Panc1 (cell line): ENCODE measurements at regions not wholly inside any gene's neighbourhood (a gene's known extent, or its start where the extent isn't known, plus 50 kb on each side); places are given as distances from the start of the nearest gene placed in this dataset.

Source experiments
- ATAC-seq: fragments of 200-7000 bp; cut with Tn5 transposase; 2 replicates; pipeline ENCODE4 v1.9.1; 2020; ENCODE audit warnings: mild to moderate bottlenecking, moderate library complexity
- BruUV-seq: library from RNA; stranded (reverse); fragments of 400-500 nt; replicated peaks from 2 replicates; lab custom pipeline; 2021; lab: Mats Ljungman, UMichigan
- CTCF ChIA-PET: fragments of 300-600 bp; sonication (Branson Sonifier 250); formaldehyde crosslinking; loops from one replicate; lab custom pipeline; 2022; ENCODE audit warnings: antibody characterized with exemption; lab: Charles Lee
- POLR2A ChIA-PET: fragments of 300-600 bp; sonication (Branson Sonifier 250); formaldehyde crosslinking; loops from one replicate; lab custom pipeline; 2022; ENCODE audit warnings: antibody characterized with exemption; lab: Charles Lee
- DNase-seq: peaks from one replicate; pipeline ENCODE4 v3.0.0-alpha.2; 2010; ENCODE audit warnings: low read depth, low spot score
- H3K27ac ChIP-seq: 2 replicates; pipeline ENCODE4 v1.5.1; 2011; ENCODE audit warnings: mild to moderate bottlenecking, low read length, inconsistent platforms
- H3K27me3 ChIP-seq: fragments of 200-500 bp; sonication (Bioruptor generic); 2 replicates; pipeline ENCODE4 v1.6.0; 2014; ENCODE audit warnings: low read length, inconsistent platforms; ENCODE audit not compliant: control insufficient read depth, insufficient read depth
- H3K36me3 ChIP-seq: fragments of 200-500 bp; sonication (Bioruptor generic); 2 replicates; pipeline ENCODE4 v1.5.1; 2014; ENCODE audit warnings: inconsistent platforms, mild to moderate bottlenecking, low read length, moderate library complexity; ENCODE audit not compliant: control insufficient read depth, insufficient read depth
- H3K4me1 ChIP-seq: 2 replicates; pipeline ENCODE4 v1.5.1; 2011; ENCODE audit warnings: inconsistent platforms, mild to moderate bottlenecking, low read length, moderate library complexity; ENCODE audit not compliant: control insufficient read depth, insufficient read depth
- H3K4me3 ChIP-seq, 2 experiments: 2 replicates each; pipeline ENCODE4 v1.5.1; 2011 to 2012; ENCODE audit warnings: low read depth in 2 of 2, low read length in 2 of 2, mild to moderate bottlenecking in 2 of 2, inconsistent platforms in 1 of 2, moderate library complexity in 1 of 2
- H3K9me3 ChIP-seq: fragments of 200-500 bp; sonication (Bioruptor generic); 2 replicates; pipeline ENCODE4 v1.5.1; 2014; ENCODE audit warnings: low read depth, mild to moderate bottlenecking, inconsistent platforms, low read length, moderate library complexity; ENCODE audit not compliant: control insufficient read depth, insufficient read depth
- POLR2AphosphoS5 ChIP-seq: IDR thresholded peaks from 2 replicates; pipeline ENCODE4 v1.6.1; 2012; ENCODE audit warnings: mild to moderate bottlenecking, low read depth, low read length, moderate library complexity
- SIN3A ChIP-seq: IDR thresholded peaks from 2 replicates; pipeline ENCODE4 v1.6.1; 2012; ENCODE audit warnings: low read depth, mild to moderate bottlenecking, low read length, moderate library complexity, borderline replicate concordance; ENCODE audit not compliant: insufficient read depth
- TCF7L2 ChIP-seq: IDR thresholded peaks from 2 replicates; pipeline ENCODE4 v1.6.1; 2011; ENCODE audit warnings: mild to moderate bottlenecking, low read depth, low read length, inconsistent platforms
- in situ Hi-C: cut with HindIII; loops from 2 replicates; pipeline ENCODE4 v1.10.0; 2016; ENCODE audit warnings: low sequenced_read_pairs, low pct_unique_long_range_greater_than_20kb
- intact Hi-C: fragments of 100-400 bp; cut with micrococcal nuclease; formaldehyde crosslinking; loops from one replicate; pipeline ENCODE4 v1.10.0; 2022; ENCODE audit not compliant: unreplicated experiment
- TF ChIP-seq, protein P1 (sequence below), 2 experiments: IDR thresholded peaks; 2 replicates each; pipeline ENCODE4 v1.6.1; 2011 to 2012; ENCODE audit warnings: low read depth in 2 of 2, control low read depth in 1 of 2, low read length in 1 of 2, mild to moderate bottlenecking in 1 of 2, moderate library complexity in 1 of 2; ENCODE audit not compliant: insufficient read depth in 1 of 2
- TF ChIP-seq, protein P2 (sequence below): fragments of 450-650 bp; IDR thresholded peaks from 2 replicates; pipeline ENCODE4 v1.5.1; 2017; ENCODE audit warnings: mild to moderate bottlenecking

DNA sequence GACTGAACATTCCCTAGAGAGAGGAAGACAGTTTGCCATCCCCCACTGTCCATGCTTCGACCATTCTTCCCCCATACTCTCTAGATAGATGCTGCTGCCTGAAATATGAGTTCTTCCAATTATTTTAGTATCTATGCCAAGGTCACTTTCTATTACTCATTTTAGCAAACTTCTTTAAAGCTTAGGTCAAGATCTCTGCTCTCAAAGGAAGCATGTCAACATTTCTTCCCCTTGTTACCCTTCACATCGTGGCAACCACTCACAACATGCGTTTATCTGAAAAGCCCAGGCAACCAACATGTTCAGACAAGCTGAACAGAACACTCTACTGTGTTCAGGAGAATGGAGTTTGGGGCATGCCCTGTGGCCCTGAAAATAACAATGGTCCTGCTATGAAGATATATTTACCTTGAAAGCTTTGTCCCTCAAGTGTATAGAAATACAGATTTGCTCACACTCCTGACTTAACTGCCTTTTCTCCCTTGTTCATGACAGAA lies 138.4 kb upstream of the KIF2A start:
- POLR2A ChIA-PET = no interaction called here
- intact Hi-C loops = no loop called here

DNA sequence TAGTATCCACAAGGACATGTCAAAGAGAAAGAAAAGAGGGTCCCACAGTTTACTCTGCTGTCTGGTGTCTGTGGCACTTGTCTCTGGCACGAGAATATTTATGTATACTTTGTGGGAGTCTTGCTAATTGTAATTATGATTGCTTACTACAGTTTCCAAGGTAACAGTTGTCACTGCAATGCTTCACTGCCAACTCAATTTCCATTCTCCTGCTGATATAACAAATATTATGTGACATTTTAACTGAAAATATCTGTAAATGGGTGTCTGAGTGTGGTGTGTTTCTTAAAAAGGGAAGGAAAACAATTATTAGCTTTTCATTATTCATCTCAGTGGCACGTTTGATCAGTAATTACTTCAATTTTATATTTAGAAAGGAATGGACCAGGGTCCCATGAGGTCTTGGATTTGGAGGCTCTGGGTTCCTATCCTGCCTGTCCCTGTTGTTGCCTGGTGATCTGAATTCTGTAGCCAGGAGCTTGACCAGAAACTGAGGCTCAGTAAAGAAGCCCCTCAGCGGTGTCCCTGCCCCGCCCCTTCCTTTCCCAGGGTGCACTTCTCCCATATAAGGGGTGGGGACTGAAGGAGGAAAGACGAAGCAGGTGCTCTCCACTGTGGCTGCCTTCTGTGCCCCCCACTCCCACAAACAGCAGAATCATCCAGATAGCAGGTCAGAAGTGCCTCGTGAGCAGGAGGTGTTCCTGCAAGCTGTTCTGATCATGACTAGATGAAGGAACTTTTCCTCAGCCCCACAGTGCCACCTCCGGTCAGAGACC lies 137.3 kb upstream of the KIF2A start:
- Histone ChIP-seq H3K36me3 (no peaks in the 10 kb centered on the region), H3K4me1 (no peaks in the 10 kb centered on the region), H3K27me3 (peaks cover 14% of the 10 kb centered on the region), H3K9me3 (no peaks in the 10 kb centered on the region), H3K4me3 (no peak overlapping the region), H3K27ac (no peak overlapping the region)
- ATAC-seq (no peak), DNase-seq (no peak)
- ChIA-PET POLR2A (no interaction called here), CTCF (no interaction called here)
- no TSS peak for BruUV-seq
- intact Hi-C loops = no loop called here
- in situ Hi-C loops = no loop called here
- TF ChIP-seq, protein P1, sequence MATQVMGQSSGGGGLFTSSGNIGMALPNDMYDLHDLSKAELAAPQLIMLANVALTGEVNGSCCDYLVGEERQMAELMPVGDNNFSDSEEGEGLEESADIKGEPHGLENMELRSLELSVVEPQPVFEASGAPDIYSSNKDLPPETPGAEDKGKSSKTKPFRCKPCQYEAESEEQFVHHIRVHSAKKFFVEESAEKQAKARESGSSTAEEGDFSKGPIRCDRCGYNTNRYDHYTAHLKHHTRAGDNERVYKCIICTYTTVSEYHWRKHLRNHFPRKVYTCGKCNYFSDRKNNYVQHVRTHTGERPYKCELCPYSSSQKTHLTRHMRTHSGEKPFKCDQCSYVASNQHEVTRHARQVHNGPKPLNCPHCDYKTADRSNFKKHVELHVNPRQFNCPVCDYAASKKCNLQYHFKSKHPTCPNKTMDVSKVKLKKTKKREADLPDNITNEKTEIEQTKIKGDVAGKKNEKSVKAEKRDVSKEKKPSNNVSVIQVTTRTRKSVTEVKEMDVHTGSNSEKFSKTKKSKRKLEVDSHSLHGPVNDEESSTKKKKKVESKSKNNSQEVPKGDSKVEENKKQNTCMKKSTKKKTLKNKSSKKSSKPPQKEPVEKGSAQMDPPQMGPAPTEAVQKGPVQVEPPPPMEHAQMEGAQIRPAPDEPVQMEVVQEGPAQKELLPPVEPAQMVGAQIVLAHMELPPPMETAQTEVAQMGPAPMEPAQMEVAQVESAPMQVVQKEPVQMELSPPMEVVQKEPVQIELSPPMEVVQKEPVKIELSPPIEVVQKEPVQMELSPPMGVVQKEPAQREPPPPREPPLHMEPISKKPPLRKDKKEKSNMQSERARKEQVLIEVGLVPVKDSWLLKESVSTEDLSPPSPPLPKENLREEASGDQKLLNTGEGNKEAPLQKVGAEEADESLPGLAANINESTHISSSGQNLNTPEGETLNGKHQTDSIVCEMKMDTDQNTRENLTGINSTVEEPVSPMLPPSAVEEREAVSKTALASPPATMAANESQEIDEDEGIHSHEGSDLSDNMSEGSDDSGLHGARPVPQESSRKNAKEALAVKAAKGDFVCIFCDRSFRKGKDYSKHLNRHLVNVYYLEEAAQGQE (IDR thresholded peaks at IDR 0.05; ENCODE audit: insufficient read depth in 1 of 2, low read depth in 2 of 2, low read length in 1 of 2) = no peak
- no peak for TF ChIP-seq TCF7L2
- no peak for TF ChIP-seq POLR2AphosphoS5
- TF ChIP-seq, protein P2, sequence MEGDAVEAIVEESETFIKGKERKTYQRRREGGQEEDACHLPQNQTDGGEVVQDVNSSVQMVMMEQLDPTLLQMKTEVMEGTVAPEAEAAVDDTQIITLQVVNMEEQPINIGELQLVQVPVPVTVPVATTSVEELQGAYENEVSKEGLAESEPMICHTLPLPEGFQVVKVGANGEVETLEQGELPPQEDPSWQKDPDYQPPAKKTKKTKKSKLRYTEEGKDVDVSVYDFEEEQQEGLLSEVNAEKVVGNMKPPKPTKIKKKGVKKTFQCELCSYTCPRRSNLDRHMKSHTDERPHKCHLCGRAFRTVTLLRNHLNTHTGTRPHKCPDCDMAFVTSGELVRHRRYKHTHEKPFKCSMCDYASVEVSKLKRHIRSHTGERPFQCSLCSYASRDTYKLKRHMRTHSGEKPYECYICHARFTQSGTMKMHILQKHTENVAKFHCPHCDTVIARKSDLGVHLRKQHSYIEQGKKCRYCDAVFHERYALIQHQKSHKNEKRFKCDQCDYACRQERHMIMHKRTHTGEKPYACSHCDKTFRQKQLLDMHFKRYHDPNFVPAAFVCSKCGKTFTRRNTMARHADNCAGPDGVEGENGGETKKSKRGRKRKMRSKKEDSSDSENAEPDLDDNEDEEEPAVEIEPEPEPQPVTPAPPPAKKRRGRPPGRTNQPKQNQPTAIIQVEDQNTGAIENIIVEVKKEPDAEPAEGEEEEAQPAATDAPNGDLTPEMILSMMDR = no peak
- no peak for TF ChIP-seq SIN3A

More for the DNA sequence above, 138.4 kb upstream of the KIF2A start:
- H3K9me3 ChIP-seq = no peaks in the 10 kb centered on the region
- no peak overlapping the region for H3K4me3 ChIP-seq
- no TSS peak for BruUV-seq
- no peaks in the 10 kb centered on the region for H3K36me3 ChIP-seq
- H3K27ac ChIP-seq = no peak overlapping the region
- H3K4me1 ChIP-seq = no peaks in the 10 kb centered on the region
- H3K27me3 ChIP-seq = peaks cover 14% of the 10 kb centered on the region
- CTCF ChIA-PET = no interaction called here
- no peak for TF ChIP-seq TCF7L2
- TF ChIP-seq, protein P2 = no peak
- TF ChIP-seq, protein P1 (IDR thresholded peaks at IDR 0.05; ENCODE audit: insufficient read depth in 1 of 2, low read depth in 2 of 2, low read length in 1 of 2) = no peak
- no peak for TF ChIP-seq POLR2AphosphoS5
- TF ChIP-seq SIN3A = no peak
- in situ Hi-C loops = no loop called here
- no peak for DNase-seq
- ATAC-seq = no peak
